ENCODE measurements at regions not wholly inside any gene's neighbourhood (a gene's known extent, or its start where the extent isn't known, plus 50 kb on each side); places are given as distances from the start of the nearest gene placed in this dataset.

GRCh38 chr7:51521054-51521453, 204.4 kb upstream of the COBL start:
- TF ChIP-seq CTCF (IDR thresholded peaks at IDR 0.05): no peak
- ATAC-seq: no peak
- H3K9me3 ChIP-seq: no peaks in the 10 kb centered on the region
- H3K4me3 ChIP-seq: no peak overlapping the region
- no peaks in the 10 kb centered on the region for H3K36me3 ChIP-seq (ENCODE audit: low read depth)
- intact Hi-C loops (cut with DNase I, micrococcal nuclease): no loop called here
- H3K4me1 ChIP-seq (ENCODE audit: low read depth): no peaks in the 10 kb centered on the region
- no peak for DNase-seq

- no peaks in the 10 kb centered on the region for H3K4me1 ChIP-seq (ENCODE audit: low read depth)
- H3K9me3 ChIP-seq: no peaks in the 10 kb centered on the region
- DNase-seq: no peak
- no peak overlapping the region for H3K4me3 ChIP-seq
- intact Hi-C loops (cut with DNase I, micrococcal nuclease): no loop called here
- no peak for ATAC-seq
- H3K36me3 ChIP-seq (ENCODE audit: low read depth): no peaks in the 10 kb centered on the region
- TF ChIP-seq CTCF (IDR thresholded peaks at IDR 0.05): no peak
These were observed 202.0 kb upstream of the COBL start for GRCh38 chr7:51518646-51519045.

GRCh38 chr7:51517187-51517586, 200.6 kb upstream of the COBL start:
- Histone ChIP-seq H3K9me3 (no peaks in the 10 kb centered on the region), H3K36me3 (ENCODE audit: low read depth) (no peaks in the 10 kb centered on the region), H3K4me1 (ENCODE audit: low read depth) (no peaks in the 10 kb centered on the region), H3K4me3 (no peak overlapping the region)
- DNase-seq (no peak), ATAC-seq (no peak)
- intact Hi-C loops (cut with DNase I, micrococcal nuclease): no loop called here
- no peak for TF ChIP-seq CTCF (IDR thresholded peaks at IDR 0.05)

GRCh38 chr7:51501620-51502019, 185.0 kb upstream of the COBL start:
- Histone ChIP-seq H3K36me3 (ENCODE audit: low read depth) (no peaks in the 10 kb centered on the region), H3K9me3 (no peaks in the 10 kb centered on the region), H3K4me3 (no peak overlapping the region), H3K4me1 (ENCODE audit: low read depth) (no peaks in the 10 kb centered on the region)
- ATAC-seq: no peak
- intact Hi-C loops (cut with DNase I, micrococcal nuclease): no loop called here
- TF ChIP-seq CTCF (IDR thresholded peaks at IDR 0.05): no peak
- DNase-seq: no peak

GRCh38 chr7:51482976-51483375, 166.4 kb upstream of the COBL start:
- DNase-seq: no peak
- H3K36me3 ChIP-seq (ENCODE audit: low read depth): no peaks in the 10 kb centered on the region
- H3K4me1 ChIP-seq (ENCODE audit: low read depth): no peaks in the 10 kb centered on the region
- no peak for ATAC-seq
- H3K9me3 ChIP-seq: no peaks in the 10 kb centered on the region
- H3K4me3 ChIP-seq: no peak overlapping the region
- intact Hi-C loops (cut with DNase I, micrococcal nuclease): no loop called here
- TF ChIP-seq CTCF (IDR thresholded peaks at IDR 0.05): no peak

- no peak for TF ChIP-seq CTCF (IDR thresholded peaks at IDR 0.05)
- Histone ChIP-seq H3K4me1 (ENCODE audit: low read depth) (no peaks in the 10 kb centered on the region), H3K9me3 (no peaks in the 10 kb centered on the region), H3K36me3 (ENCODE audit: low read depth) (no peaks in the 10 kb centered on the region), H3K4me3 (no peak overlapping the region)
- intact Hi-C loops (cut with DNase I, micrococcal nuclease): no loop called here
- DNase-seq (no peak), ATAC-seq (no peak)
These were observed 164.8 kb upstream of the COBL start for GRCh38 chr7:51481421-51481820.
